ENCODE measurements at regions not wholly inside any gene's neighbourhood (a gene's known extent, or its start where the extent isn't known, plus 50 kb on each side); places are given as distances from the start of the nearest gene placed in this dataset.
"Not testable (repeated sequence)": the region's sequence is repeated elsewhere in the genome, so short reads cannot be mapped to it uniquely, and the experiment has no call there.

DNA sequence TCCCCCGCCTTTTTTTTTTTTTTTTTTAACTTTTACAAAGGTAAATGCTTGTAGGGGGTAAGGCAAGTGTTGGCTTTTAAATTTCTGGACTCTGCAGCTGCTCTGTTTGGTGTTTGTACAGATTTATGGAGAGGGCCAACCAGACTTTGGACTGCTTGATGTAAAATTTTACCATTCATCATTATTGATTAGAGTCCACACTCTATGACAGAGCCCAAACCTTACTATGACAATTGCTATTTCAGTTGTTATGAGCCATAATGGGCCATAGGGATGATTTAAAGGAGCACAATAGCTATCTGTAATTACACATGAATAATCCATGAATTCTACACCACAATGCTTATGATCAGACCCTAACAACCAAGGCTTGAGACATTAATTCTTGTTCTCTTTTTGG lies 867.2 kb downstream of the NR2F1-AS1 start:
- no peaks in the 10 kb centered on the region for H3K36me3 ChIP-seq (ENCODE audit: control insufficient read depth, insufficient read depth, low read length)
- no peaks in the 10 kb centered on the region for H3K4me1 ChIP-seq (ENCODE audit: control insufficient read depth, insufficient read depth, low read length, poor library complexity, severe bottlenecking)
- no CpG with 5 or more reads among the region's 1 CpG for WGBS, 2 experiments (ENCODE audit: insufficient coverage in 2 of 2)
- H3K4me3 ChIP-seq (ENCODE audit: extremely low read depth, insufficient read depth, low read length, poor library complexity, severe bottlenecking) = no peak overlapping the region
- no peaks in the 10 kb centered on the region for H3K9me3 ChIP-seq (ENCODE audit: control insufficient read depth, low read length)
- H3K27ac ChIP-seq (ENCODE audit: low read depth, low read length, severe bottlenecking) = no peak overlapping the region

DNA sequence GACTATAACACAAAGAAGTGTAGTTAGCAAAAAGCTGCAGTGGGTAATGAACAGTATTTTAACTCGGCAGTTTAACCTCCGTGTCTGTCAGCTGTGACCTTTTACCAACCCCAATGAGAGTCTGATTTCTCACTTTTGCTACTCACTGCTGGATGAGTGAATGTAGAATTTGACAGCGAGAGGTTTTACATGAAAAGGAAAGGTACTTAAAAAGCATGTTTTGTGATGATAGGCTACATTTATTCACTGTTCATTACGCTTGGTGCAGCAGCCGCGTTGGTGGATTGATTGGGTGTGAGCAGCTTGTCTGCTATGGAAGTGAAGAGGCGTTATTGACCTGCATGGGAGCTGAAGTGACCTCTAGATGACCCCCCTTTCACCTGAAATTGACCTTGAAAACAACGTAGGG lies 867.7 kb downstream of the NR2F1-AS1 start:
- 80 to 93% methylated on average over 3 to 4 of the region's 8 CpGs for WGBS, 2 experiments (ENCODE audit: insufficient coverage in 2 of 2)
- Histone ChIP-seq H3K36me3 (ENCODE audit: control insufficient read depth, insufficient read depth, low read length) (no peaks in the 10 kb centered on the region), H3K9me3 (ENCODE audit: control insufficient read depth, low read length) (no peaks in the 10 kb centered on the region), H3K4me1 (ENCODE audit: control insufficient read depth, insufficient read depth, low read length, poor library complexity, severe bottlenecking) (no peaks in the 10 kb centered on the region), H3K4me3 (ENCODE audit: extremely low read depth, insufficient read depth, low read length, poor library complexity, severe bottlenecking) (no peak overlapping the region), H3K27ac (ENCODE audit: low read depth, low read length, severe bottlenecking) (no peak overlapping the region)

DNA sequence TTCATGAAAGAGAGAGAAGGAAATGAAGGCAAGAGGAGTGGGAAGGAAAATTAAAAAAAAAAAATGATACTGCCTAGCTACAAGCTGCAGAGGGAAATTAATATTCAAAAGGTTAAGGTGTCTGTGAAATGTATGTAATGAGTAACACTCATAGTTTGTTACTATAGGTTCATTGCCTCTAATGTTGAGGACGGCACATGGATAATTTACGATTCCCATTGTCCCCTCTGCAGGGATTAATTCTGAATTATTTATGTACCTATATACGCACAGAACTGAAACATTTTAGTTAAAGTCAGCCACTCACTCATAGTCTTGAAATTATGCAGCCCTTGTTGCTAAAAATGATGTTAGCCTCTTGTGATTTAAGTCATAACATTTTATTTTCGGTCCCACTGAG lies 869.1 kb downstream of the NR2F1-AS1 start:
- Histone ChIP-seq H3K4me1 (ENCODE audit: control insufficient read depth, insufficient read depth, low read length, poor library complexity, severe bottlenecking) (no peaks in the 10 kb centered on the region), H3K4me3 (ENCODE audit: extremely low read depth, insufficient read depth, low read length, poor library complexity, severe bottlenecking) (no peak overlapping the region), H3K36me3 (ENCODE audit: control insufficient read depth, insufficient read depth, low read length) (no peaks in the 10 kb centered on the region), H3K9me3 (ENCODE audit: control insufficient read depth, low read length) (no peaks in the 10 kb centered on the region), H3K27ac (ENCODE audit: low read depth, low read length, severe bottlenecking) (no peak overlapping the region)
- 100% methylated on average over 3 of the region's 4 CpGs; no CpG with 5 or more reads in 1 of the 2 experiments for WGBS, 2 experiments (ENCODE audit: insufficient coverage in 2 of 2)

DNA sequence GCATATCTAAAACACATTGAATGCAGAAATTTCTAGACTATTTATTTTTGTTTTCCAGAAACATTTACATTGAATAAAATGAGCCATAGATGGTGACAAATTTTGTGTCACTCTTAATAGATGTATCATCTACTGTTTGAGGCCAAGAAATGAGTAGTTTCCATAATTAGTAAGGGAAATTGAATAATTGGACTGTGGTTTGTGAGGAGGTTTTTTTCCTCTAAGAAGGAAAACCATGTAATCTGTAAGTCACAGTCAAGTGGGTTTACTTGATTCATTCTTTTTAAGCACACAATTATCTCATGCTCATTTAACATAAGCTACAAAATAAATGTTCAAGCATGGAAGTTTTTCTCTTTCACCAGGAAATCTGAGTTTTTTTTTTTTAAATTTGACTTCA lies 876.4 kb downstream of the NR2F1-AS1 start:
- Histone ChIP-seq H3K9me3 (ENCODE audit: control insufficient read depth, low read length) (no peaks in the 10 kb centered on the region), H3K4me1 (ENCODE audit: control insufficient read depth, insufficient read depth, low read length, poor library complexity, severe bottlenecking) (no peaks in the 10 kb centered on the region), H3K36me3 (ENCODE audit: control insufficient read depth, insufficient read depth, low read length) (no peaks in the 10 kb centered on the region), H3K4me3 (ENCODE audit: extremely low read depth, insufficient read depth, low read length, poor library complexity, severe bottlenecking) (no peak overlapping the region), H3K27ac (ENCODE audit: low read depth, low read length, severe bottlenecking) (no peak overlapping the region)

DNA sequence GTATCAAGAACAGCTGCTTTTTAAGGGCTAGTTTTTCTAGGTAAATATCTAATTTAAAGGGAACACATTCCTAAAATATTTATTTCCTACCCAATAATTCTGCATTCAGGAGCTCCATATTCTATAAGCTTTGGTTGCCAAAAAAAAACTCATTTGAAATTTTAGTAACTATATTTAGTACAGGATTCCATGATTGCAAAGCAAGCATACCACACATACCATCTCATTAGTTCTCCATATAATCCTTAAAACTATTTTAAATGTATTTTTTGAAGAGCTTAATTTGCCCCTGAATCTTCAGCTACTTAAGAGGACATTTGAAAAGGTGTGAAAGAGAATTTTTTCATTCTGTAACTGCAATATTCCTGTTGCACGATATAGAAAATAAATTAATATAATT lies 877.0 kb downstream of the NR2F1-AS1 start:
- no peaks in the 10 kb centered on the region for H3K36me3 ChIP-seq (ENCODE audit: control insufficient read depth, insufficient read depth, low read length)
- H3K27ac ChIP-seq (ENCODE audit: low read depth, low read length, severe bottlenecking) = no peak overlapping the region
- no peak overlapping the region for H3K4me3 ChIP-seq (ENCODE audit: extremely low read depth, insufficient read depth, low read length, poor library complexity, severe bottlenecking)
- H3K9me3 ChIP-seq (ENCODE audit: control insufficient read depth, low read length) = no peaks in the 10 kb centered on the region
- no CpG with 5 or more reads among the region's 1 CpG for WGBS, 2 experiments (ENCODE audit: insufficient coverage in 2 of 2)
- no peaks in the 10 kb centered on the region for H3K4me1 ChIP-seq (ENCODE audit: control insufficient read depth, insufficient read depth, low read length, poor library complexity, severe bottlenecking)

DNA sequence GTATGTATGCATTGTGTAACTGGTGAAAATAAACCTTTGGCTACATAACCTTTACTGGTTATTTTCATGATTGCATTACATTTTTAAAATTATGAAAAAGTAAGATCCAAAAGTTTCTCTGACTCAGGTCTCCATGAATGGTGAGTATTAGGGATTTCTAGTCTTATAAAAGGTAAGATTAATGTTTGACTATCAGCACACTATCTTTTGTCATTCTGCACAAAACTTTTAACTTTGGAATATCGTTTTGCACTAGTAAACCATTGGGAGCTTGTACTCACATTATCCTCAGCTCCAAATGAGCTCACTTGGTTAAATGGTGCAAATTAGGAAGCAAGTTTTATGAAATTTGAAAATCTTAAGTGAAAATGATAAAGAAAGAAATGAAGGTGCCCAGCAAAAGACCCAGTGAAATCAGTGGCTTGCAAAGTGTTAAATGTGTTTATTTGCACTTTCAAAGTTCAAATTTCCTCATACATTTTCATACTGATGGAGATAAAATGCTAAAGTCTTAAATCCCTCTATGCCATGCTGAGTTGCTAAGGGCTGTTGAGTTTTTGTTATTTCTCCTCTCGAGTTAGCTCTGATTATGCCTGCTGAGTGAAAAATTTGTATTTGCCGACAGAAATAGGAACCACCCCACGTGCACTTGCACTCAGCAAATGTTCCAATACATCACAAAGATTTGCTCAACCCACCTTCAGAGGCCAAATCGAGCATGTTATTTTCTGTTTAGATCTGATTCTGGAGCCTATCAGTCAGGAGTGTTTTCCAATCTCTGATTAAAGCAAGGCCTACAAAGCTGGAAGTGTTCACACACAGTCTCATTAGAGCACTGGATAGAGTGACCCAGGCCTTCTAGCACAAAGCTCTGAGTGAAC lies 885.7 kb downstream of the NR2F1-AS1 start:
- no peak overlapping the region for H3K27ac ChIP-seq (ENCODE audit: low read depth, low read length, severe bottlenecking)
- no peaks in the 10 kb centered on the region for H3K4me1 ChIP-seq (ENCODE audit: control insufficient read depth, insufficient read depth, low read length, poor library complexity, severe bottlenecking)
- no peak overlapping the region for H3K4me3 ChIP-seq (ENCODE audit: extremely low read depth, insufficient read depth, low read length, poor library complexity, severe bottlenecking)
- 80% methylated on average over 1 to 2 of the region's 5 CpGs for WGBS, 2 experiments (ENCODE audit: insufficient coverage in 2 of 2)
- H3K36me3 ChIP-seq (ENCODE audit: control insufficient read depth, insufficient read depth, low read length) = no peaks in the 10 kb centered on the region
- H3K9me3 ChIP-seq (ENCODE audit: control insufficient read depth, low read length) = no peaks in the 10 kb centered on the region

DNA sequence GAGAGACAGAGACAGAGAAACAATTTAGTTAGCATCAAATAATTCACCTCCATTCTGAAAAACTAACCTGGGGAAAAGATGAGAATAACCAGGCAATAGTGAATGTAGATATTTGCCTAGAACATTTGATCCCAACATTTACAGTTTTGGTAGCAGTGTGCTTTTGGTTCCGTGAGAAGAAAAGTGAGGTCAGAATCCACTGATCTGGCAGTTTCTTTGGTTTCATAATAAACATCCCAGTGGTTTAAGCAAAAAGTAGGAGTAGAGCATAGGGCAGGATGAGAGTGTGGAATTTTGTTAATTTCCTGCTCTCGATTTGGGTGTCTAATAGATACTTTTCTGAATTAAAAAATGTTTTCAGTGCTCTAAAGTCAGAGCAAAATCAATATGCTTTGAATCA lies 887.0 kb downstream of the NR2F1-AS1 start:
- no peaks in the 10 kb centered on the region for H3K4me1 ChIP-seq (ENCODE audit: control insufficient read depth, insufficient read depth, low read length, poor library complexity, severe bottlenecking)
- no peaks in the 10 kb centered on the region for H3K36me3 ChIP-seq (ENCODE audit: control insufficient read depth, insufficient read depth, low read length)
- WGBS, 2 experiments (ENCODE audit: insufficient coverage in 2 of 2) = 80 to 94% methylated on average over 2 of the region's 2 CpGs
- no peak overlapping the region for H3K4me3 ChIP-seq (ENCODE audit: extremely low read depth, insufficient read depth, low read length, poor library complexity, severe bottlenecking)
- H3K9me3 ChIP-seq (ENCODE audit: control insufficient read depth, low read length) = no peaks in the 10 kb centered on the region
- no peak overlapping the region for H3K27ac ChIP-seq (ENCODE audit: low read depth, low read length, severe bottlenecking)

DNA sequence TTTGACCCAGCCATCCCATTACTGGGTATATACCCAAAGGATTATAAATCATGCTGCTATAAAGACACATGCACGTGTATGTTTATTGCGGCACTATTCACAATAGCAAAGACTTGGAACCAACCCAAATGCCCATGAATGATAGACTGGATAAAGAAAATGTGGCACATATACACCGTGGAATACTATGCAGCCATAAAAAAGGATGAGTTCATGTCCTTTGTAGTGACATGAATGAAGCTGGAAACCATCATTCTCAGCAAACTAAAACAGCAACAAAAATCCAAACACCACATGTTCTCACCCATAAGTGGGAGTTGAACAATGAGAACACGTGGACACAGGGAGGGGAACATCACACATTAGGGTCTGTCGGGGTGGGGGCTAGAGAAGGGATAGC lies 889.1 kb downstream of the NR2F1-AS1 start:
- H3K4me1 ChIP-seq (ENCODE audit: control insufficient read depth, insufficient read depth, low read length, poor library complexity, severe bottlenecking); H3K4me3 ChIP-seq (ENCODE audit: extremely low read depth, insufficient read depth, low read length, poor library complexity, severe bottlenecking); H3K27ac ChIP-seq (ENCODE audit: low read depth, low read length, severe bottlenecking); H3K36me3 ChIP-seq (ENCODE audit: control insufficient read depth, insufficient read depth, low read length); H3K9me3 ChIP-seq (ENCODE audit: control insufficient read depth, low read length): not testable (repeated sequence)
- WGBS, 2 experiments (ENCODE audit: insufficient coverage in 2 of 2) = 100% methylated on average over 1 of the region's 5 CpGs

DNA sequence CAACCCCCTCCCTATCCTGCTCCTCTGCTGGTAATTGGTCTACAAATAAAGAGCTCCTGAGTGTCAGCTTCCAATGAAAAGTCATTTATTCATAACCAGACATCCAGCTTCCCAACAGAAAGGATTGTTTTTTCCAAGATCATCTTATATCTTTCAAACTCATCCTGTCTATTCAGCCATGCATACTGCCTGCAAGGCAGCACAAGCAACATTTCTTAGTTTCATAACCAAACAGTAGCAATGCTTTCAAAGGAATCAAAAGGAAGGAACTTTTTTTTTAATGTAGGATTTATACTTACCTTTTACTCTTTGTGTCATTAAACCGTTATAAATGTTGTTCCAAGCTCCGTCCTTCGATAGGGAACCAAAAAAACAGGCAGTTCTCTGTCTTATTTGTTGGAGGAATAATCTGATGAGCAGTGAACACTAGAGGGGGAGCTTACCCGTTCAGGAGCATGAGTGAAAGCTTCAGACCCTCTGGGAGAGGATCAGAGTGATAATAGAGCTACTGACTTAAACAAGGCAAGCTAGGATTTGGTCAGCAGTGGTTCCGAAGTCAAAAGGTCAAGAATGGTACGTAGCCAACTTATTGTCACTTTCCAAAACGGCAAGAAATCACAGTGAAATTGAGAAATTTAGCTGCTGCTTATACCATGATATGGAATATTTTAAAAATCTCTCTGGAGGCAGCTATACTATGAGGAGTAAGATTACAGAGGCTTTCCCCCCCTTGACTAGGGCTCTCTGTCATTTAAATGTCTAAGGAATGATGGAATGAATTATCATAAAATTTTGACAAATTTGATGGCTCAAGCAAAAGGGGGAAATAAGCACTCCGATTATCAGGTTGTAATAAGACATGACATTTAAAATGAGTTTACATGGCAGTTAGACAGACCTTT lies 892.9 kb downstream of the NR2F1-AS1 start:
- Histone ChIP-seq H3K4me3 (ENCODE audit: extremely low read depth, insufficient read depth, low read length, poor library complexity, severe bottlenecking) (no peak overlapping the region), H3K4me1 (ENCODE audit: control insufficient read depth, insufficient read depth, low read length, poor library complexity, severe bottlenecking) (no peaks in the 10 kb centered on the region), H3K9me3 (ENCODE audit: control insufficient read depth, low read length) (no peaks in the 10 kb centered on the region), H3K36me3 (ENCODE audit: control insufficient read depth, insufficient read depth, low read length) (no peaks in the 10 kb centered on the region), H3K27ac (ENCODE audit: low read depth, low read length, severe bottlenecking) (no peak overlapping the region)
- 56 to 69% methylated on average over 4 to 5 of the region's 8 CpGs for WGBS, 2 experiments (ENCODE audit: insufficient coverage in 2 of 2)

DNA sequence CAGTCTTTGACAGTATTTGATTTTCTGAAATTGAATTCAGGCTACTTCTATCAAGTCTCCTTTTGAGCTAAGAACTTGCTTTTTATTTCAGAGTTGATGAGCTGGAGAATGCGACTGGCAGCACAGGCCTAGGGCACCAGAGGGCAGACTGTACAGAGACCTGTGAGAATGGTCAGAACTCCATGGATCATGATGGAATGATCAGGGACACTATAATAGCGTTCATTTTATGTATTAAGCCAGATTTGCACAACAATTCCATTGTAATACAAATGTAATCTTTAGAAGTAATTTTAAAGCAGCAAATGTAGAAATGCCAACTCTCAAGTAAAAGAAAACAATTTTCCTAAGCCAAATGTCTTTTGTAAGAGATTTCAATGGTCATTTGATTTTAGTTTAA lies 902.4 kb downstream of the NR2F1-AS1 start:
- Histone ChIP-seq H3K4me3 (ENCODE audit: extremely low read depth, insufficient read depth, low read length, poor library complexity, severe bottlenecking) (no peak overlapping the region), H3K4me1 (ENCODE audit: control insufficient read depth, insufficient read depth, low read length, poor library complexity, severe bottlenecking) (no peaks in the 10 kb centered on the region), H3K9me3 (ENCODE audit: control insufficient read depth, low read length) (no peaks in the 10 kb centered on the region), H3K36me3 (ENCODE audit: control insufficient read depth, insufficient read depth, low read length) (no peaks in the 10 kb centered on the region), H3K27ac (ENCODE audit: low read depth, low read length, severe bottlenecking) (no peak overlapping the region)
- 100% methylated on average over 1 of the region's 2 CpGs for WGBS, 2 experiments (ENCODE audit: insufficient coverage in 2 of 2)
